HG03439 (cell line): ENCODE measurements at regions not wholly inside any gene's neighbourhood (a gene's known extent, or its start where the extent isn't known, plus 50 kb on each side); places are given as distances from the start of the nearest gene placed in this dataset.

Source experiments
- ATAC-seq: cut with Tn5 transposase; IDR thresholded peaks from one replicate; pipeline ENCODE4 v1.9.1; 2021; ENCODE audit warnings: mild to moderate bottlenecking, moderate library complexity; ENCODE audit not compliant: unreplicated experiment

GRCh38 chr11:28773606-28774005 is 665.4 kb downstream of the METTL15 start:
- ATAC-seq = no peak

DNA sequence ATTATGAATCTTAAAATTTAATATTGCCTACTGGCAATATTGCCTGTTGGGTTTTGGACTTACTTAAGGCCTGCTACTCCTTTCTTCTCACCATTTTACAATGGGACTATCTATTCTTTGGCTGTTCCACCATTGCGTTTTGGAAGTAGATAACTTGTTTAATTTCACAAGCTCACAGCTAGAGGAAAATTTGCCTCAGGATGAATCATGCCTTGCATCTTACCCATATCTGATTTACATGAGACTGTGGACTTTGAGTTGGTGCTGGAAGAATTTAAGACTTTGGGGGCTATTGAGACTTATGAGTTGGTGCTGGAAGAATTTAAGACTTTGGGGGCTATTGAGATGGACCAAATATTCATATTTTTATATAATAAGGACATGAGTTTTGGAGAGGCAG is 662.6 kb downstream of the METTL15 start:
- no peak for ATAC-seq

DNA sequence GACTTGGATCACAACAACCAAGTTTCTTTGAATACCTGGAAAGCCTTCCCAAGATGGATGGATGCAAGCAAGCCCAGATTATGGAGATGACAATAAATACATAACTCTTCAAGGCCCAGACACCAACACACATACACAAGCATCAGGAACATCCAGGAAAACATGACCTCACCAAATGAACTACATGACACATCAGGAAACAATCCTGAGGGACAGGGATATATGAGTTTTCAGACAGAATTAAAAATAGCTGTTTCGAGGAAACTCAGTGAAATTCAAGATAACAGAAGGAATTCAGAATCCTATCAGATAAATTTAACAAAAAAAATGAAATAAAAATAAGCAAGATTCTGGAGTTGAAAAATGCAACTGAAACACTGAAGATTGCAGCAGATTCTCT is 659.4 kb downstream of the METTL15 start:
- no peak for ATAC-seq

- ATAC-seq = no peak
Measured at GRCh38 chr11:28763876-28764275, 655.7 kb downstream of the METTL15 start.

- ATAC-seq = no peak
Measured at GRCh38 chr11:28763151-28763550, 655.0 kb downstream of the METTL15 start.

- no peak for ATAC-seq
Measured at GRCh38 chr11:28760676-28761390, 652.6 kb downstream of the METTL15 start.

DNA sequence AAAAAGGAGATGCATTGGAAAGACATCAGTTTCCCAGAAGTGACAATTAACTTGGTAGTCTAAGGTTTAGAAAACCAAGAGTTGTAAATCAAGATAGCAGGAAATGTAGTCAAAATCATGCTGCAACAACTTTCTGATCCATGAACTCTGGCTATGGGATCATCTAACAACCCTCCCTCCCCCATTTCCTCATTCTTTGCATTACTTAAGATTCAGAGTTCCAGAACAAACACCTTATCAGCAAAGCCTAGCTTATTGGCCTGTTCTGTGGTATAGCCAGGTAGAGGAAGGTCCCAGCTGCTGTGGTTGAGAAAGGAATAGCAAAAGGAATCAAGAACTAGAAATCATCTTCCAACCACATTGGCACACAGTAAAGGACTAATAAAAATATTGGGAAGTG is 651.1 kb downstream of the METTL15 start:
- ATAC-seq = no peak

DNA sequence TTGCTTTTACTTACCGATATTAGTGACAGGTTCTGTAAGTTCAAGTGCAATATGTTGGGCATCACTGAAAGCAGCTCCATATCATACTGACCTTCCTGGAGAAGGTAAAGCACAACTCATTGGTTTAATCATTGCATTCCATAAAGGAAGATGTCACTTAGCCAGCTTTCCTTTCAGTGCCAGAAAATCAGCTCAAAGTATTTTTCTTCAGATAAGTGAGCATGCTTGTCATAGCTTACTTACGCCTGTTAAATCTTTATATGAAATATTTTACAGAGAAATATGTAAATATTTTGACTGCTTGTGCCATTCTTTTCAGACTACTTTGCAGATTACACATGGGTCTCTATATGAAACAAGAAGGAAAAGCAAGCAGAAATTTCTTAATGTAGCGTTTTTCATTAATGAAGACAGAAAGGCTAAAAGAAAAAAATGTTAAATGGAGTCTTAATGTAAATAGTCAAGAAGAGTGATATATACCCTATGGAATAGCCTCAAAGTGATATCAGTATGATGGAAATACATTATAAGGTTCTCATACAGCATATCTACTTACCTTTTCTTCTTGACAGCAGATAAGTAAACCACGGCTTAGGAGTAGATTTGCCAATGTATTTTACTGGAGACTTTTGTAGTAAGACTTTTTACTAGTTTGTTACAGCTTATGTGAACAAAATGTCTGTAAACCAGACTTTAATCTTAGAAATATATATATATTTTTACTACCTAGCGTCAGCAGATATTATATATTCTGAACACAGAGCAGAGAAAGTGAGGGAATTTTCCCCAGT is 649.7 kb downstream of the METTL15 start:
- ATAC-seq = no peak

DNA sequence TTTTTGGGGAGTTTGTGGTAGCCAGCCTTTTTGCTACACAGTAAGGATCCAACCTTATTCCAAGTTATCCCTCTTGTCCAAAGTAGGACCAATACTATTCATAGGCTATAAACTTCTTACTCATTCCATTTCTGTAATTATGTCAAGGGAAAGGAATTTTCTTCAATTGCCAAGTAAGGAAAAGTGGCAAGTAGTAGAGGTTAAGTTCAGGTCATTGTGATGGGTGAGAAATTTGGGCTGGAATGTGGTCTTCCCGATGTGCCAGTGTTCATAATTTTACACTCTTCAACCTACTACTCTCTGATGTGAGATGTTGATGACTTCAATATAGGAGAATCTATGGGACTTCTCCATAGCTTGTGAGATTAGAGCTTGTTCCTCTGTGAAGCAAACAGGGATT is 648.8 kb downstream of the METTL15 start:
- ATAC-seq = no peak

DNA sequence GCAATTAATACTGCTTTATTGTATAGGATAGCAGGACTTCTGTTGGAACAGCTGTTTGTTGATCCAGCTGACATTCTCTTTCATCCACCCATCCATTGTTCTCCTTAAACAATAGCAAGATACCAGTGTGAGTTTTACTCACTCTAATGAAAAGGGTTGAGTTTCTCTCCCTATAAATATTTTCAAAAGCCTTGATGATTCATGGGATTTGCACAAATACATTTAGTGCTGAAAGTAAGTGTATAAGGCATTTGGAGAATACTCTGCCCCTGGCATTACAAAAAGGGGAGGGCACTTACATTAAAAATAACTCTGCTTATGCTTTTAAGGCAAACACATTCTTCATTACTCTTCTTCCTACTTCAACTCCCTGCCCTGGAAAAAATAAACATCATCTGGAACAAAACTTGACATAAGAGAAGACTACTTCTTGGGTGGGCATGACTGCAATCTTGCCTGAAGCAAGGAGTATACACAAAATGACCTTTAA is 634.9 kb downstream of the METTL15 start:
- no peak for ATAC-seq

DNA sequence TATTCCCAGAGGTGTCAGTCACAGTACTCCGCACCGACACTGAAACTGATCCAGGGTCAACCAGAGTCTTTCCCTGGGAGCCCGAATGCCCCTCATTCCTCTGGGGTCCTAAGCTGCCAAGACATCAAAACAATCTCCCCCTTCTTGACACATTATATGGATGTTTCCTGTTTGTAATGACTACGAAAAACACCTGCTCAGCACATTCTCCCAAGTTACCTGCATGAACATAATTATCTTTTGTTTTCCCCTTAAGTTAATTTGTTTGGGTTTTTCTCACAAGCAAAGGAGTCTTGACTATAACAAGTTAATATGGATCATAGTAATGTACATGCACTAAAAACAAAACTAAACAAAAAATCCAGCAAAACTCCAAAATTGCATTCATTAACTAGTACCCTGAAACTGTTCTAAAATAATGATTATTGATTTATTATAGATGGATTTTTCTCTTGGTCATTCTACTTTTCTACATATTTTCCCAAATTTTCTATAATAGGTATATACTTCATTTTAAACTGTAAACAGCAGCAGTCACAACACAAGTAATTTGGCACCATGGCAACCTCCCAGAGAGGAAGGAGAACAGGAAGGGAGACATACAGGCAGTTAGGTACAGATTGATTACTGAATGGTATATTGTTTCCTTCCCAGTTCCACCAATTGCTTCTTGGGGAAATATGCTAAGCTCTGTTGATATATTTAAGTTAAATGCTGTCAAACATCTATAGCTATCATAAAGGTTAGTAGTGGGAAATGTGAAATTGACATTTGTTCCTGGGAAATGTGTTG is 631.5 kb downstream of the METTL15 start:
- no peak for ATAC-seq

DNA sequence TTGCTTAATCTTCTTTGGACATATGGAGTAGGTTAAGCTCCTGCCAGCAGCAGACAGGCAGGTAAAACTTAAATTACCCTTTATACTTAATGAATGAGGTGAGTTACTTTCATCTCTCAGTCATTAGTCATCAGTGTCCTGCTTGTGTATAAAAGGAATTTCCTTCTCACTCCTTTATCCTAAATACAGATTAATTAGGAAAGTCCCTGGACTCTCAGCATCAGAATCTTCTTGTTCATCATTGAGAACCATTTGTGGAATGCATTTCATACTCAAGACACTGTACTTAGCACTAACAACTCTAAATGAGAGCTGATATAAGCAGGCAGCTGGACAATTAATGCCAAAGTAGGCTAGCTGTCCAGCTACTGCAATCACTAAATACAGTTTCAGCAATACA is 630.4 kb downstream of the METTL15 start:
- ATAC-seq = no peak

- no peak for ATAC-seq
Measured at GRCh38 chr11:28736256-28736655, 628.1 kb downstream of the METTL15 start.

- ATAC-seq = no peak
Measured at GRCh38 chr11:28735511-28735910, 627.3 kb downstream of the METTL15 start.

DNA sequence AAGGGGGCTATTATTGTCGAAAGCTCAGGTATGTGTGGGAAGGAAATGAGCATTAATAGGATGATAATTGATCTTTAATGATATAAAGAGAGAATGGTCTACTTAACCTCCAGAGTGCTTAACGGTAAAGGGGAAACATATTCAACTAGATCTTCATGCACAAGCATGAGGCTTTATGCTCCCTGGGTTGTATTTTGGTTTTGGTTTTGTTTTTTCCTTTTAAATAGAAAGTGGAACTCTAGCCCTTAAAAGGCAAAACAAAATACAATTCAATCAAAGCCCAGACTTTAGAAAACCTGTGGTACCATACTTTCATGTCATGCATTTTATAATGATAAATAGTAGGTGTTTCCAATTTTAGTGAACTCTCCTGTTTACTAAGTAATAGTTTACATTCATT is 622.7 kb downstream of the METTL15 start:
- ATAC-seq = no peak

DNA sequence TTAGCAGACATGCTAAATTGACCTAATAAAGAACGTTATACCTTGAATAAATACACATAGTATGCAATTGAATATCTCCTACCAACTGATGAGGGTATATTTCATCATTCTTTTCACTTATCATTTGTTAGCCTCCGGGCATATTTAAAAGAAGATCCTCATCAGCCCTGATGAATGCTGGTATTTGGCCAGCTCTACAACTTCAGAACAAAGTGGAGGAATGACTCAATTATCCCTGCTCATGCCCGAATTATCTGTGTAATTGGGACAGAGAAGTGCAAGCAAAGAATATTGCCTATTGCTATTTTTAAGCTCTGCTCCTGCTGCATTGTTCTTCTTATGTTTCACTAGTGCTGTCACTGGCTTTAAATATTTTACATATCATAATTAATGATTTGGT is 622.1 kb downstream of the METTL15 start:
- ATAC-seq = no peak

GRCh38 chr11:28729339-28729738 is 621.2 kb downstream of the METTL15 start:
- no peak for ATAC-seq

DNA sequence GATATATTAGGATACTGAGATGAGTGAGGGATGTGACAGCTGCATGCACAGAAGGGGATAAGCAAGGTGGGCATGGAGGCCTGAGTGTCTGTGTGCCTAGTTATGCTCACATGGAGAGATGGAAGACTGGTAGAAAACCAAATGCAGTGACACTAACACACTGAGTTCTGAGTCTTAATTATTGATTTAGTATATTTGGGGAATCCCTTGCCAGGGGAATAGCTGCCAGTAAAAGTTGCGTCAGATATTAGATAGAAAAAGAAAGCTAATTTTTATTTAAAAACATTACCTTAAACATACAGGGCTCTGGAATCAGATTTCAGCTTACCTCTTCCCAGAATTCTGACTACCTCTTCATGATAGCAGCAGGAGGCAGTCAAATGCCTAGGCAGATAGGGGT is 620.5 kb downstream of the METTL15 start:
- ATAC-seq = no peak

DNA sequence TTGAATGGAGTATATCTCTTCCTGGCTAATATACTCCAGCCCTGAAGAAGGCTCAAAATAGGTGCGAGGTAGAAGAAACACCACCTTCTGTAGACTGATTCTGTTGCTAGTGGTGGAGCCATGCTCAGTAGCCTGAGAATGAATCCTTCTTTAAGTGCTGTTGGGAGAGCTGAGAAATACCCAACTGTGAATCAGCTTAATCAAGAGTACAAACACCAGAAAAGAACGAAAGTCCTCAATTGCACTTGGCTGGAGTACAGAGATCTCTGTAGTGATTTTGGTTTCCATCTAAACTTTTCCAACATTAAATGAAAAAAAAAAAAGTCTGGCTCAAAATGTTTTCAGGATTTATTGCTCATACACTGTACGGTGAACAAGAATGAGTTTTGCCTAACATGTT is 619.1 kb downstream of the METTL15 start:
- no peak for ATAC-seq

DNA sequence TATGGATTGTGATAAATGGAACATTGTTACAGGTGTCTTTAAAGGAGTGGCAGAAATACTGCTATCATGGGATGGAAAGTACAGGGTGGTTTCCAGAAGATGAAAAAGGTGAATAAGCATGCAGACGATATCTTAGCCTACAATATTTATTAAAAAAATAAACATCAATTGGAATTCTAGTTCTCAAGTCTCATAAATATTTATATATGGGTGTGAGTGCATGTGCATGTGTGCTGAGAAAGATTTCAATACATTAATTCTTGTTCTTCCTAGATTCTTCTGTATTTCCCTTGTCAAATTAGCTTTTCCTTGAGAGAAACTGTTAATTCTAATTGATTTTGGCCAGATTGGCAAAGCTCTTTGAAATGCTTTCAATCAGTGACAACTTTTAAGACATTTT is 618.2 kb downstream of the METTL15 start:
- no peak for ATAC-seq

DNA sequence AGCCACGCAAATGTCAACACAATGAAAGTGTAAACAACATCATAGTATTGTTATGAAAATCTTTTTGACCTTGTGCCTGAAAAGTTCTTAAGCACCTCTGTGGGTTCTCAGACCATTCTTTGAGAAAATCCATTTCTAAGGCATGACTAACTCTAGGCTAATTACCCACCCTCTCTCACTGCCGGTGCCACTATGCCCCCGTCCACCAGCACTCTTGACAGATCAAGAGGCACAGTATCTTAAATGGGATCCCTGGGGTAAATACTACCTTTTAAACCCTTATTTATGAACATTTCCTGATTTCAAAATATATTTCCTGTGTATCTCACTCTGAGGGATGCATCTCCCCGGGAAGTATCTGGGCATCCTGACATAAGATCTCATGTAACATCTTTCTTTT is 607.5 kb downstream of the METTL15 start:
- no peak for ATAC-seq

GRCh38 chr11:28713850-28714249 is 605.7 kb downstream of the METTL15 start:
- ATAC-seq = no peak
